Neuronal stem cell (in vitro differentiated cells): ENCODE measurements at regions not wholly inside any gene's neighbourhood (a gene's known extent, or its start where the extent isn't known, plus 50 kb on each side); places are given as distances from the start of the nearest gene placed in this dataset.

Experiments used
- DNase-seq: peaks from one replicate; pipeline ENCODE4 v3.0.0-alpha.2; 2013; ENCODE audit warnings: low spot score
- H2AFZ ChIP-seq: one replicate; pipeline ENCODE4 v1.6.1; 2013; ENCODE audit warnings: mild to moderate bottlenecking, low read length, inconsistent platforms
- H2AK5ac ChIP-seq: 2 replicates; pipeline ENCODE4 v1.6.1; 2013; ENCODE audit warnings: low read depth, mild to moderate bottlenecking, inconsistent platforms, low read length, moderate library complexity, mixed read lengths
- H2BK120ac ChIP-seq: 2 replicates; pipeline ENCODE4 v1.6.1; 2013; ENCODE audit warnings: low read depth, mild to moderate bottlenecking, inconsistent platforms, low read length, moderate library complexity, mixed read lengths
- H2BK12ac ChIP-seq: one replicate; pipeline ENCODE4 v1.6.1; 2013; ENCODE audit warnings: low read length, inconsistent platforms
- H2BK15ac ChIP-seq: 2 replicates; pipeline ENCODE4 v1.6.1; 2013; ENCODE audit warnings: mild to moderate bottlenecking, low read length, inconsistent platforms, mixed read lengths
- H2BK5ac ChIP-seq: one replicate; pipeline ENCODE4 v1.6.1; 2013; ENCODE audit warnings: inconsistent platforms, mild to moderate bottlenecking, low read length, moderate library complexity
- H3K14ac ChIP-seq: one replicate; pipeline ENCODE4 v1.6.1; 2013; ENCODE audit warnings: low read length, inconsistent platforms
- H3K18ac ChIP-seq: 2 replicates; pipeline ENCODE4 v1.6.1; 2013; ENCODE audit warnings: low read length, inconsistent platforms
- H3K23ac ChIP-seq: 2 replicates; pipeline ENCODE4 v1.6.1; 2013; ENCODE audit warnings: low read depth, mild to moderate bottlenecking, mixed read lengths, low read length, inconsistent platforms; ENCODE audit not compliant: poor library complexity
- H3K27ac ChIP-seq: replicated peaks from 3 replicates; pipeline ENCODE4 v1.5.1; 2013; ENCODE audit warnings: low read length, inconsistent platforms
- H3K27me3 ChIP-seq, 3 experiments: 2 replicates each; pipeline ENCODE4 v1.6.1; 2013; ENCODE audit warnings: low read length in 3 of 3, mild to moderate bottlenecking in 2 of 3, inconsistent platforms in 1 of 3, low read depth in 1 of 3, mixed read lengths in 1 of 3, moderate library complexity in 1 of 3; ENCODE audit not compliant: control insufficient read depth in 3 of 3, insufficient read depth in 3 of 3
- H3K36me3 ChIP-seq, 2 donors: replicated peaks in 1 of 2; 2 replicates each; pipeline ENCODE4 v1.6.1; 2013; ENCODE audit warnings: low read length in 2 of 2; ENCODE audit not compliant: control insufficient read depth in 2 of 2, insufficient read depth in 2 of 2
- H3K4ac ChIP-seq: 2 replicates; pipeline ENCODE4 v1.6.1; 2013; ENCODE audit warnings: inconsistent platforms, mild to moderate bottlenecking, low read length, moderate library complexity
- H3K4me1 ChIP-seq, 2 donors: 1 replicate in 1 of 2; 2 replicates in 1 of 2; pipeline ENCODE4 v1.6.1; 2013; ENCODE audit warnings: low read length in 2 of 2, low read depth in 1 of 2; ENCODE audit not compliant: control insufficient read depth in 2 of 2, insufficient read depth in 1 of 2
- H3K4me2 ChIP-seq: one replicate; pipeline ENCODE4 v1.6.1; 2013; ENCODE audit warnings: mild to moderate bottlenecking, low read length, inconsistent platforms; ENCODE audit not compliant: insufficient read depth, poor library complexity, severe bottlenecking
- H3K4me3 ChIP-seq, 2 donors: 2 replicates each; pipeline ENCODE4 v1.5.1; 2013; ENCODE audit warnings: low read length in 2 of 2, mild to moderate bottlenecking in 2 of 2, inconsistent platforms in 1 of 2, moderate library complexity in 1 of 2
- H3K79me1 ChIP-seq: one replicate; pipeline ENCODE4 v1.6.1; 2013; ENCODE audit warnings: low read depth, mild to moderate bottlenecking, inconsistent platforms, low read length, moderate library complexity
- H3K9ac ChIP-seq: one replicate; pipeline ENCODE4 v1.6.1; 2013; ENCODE audit warnings: mild to moderate bottlenecking, low read depth, low read length, inconsistent platforms; ENCODE audit not compliant: poor library complexity
- H3K9me3 ChIP-seq, 2 donors: replicated peaks in 1 of 2; 2 replicates each; pipeline versions ENCODE3 to v1.6.1; 2013; ENCODE audit warnings: low read length in 2 of 2, mild to moderate bottlenecking in 2 of 2, inconsistent platforms in 1 of 2, low read depth in 1 of 2, mixed read lengths in 1 of 2, moderate library complexity in 1 of 2; ENCODE audit not compliant: control insufficient read depth in 2 of 2, insufficient read depth in 1 of 2
- H4K8ac ChIP-seq: one replicate; pipeline ENCODE4 v1.6.1; 2013; ENCODE audit warnings: low read depth, mild to moderate bottlenecking, inconsistent platforms, low read length, moderate library complexity
- H4K91ac ChIP-seq: one replicate; pipeline ENCODE4 v1.6.1; 2013; ENCODE audit warnings: low read length, low read depth, mild to moderate bottlenecking, inconsistent platforms; ENCODE audit not compliant: poor library complexity
- WGBS, 2 donors: extraction: QIAGEN DNeasy Blood & Tissue Kit; methylation state at CpG; one replicate each; pipeline ENCODE4 v1.1.7; 2013; ENCODE audit warnings: missing lambda C conversion rate in 2 of 2, mixed read lengths in 1 of 2; ENCODE audit not compliant: insufficient read length in 2 of 2, insufficient replicate concordance in 1 of 2; ENCODE audit errors: extremely low coverage in 2 of 2; 5-methylcytosine and 5-hydroxymethylcytosine counted together

DNA sequence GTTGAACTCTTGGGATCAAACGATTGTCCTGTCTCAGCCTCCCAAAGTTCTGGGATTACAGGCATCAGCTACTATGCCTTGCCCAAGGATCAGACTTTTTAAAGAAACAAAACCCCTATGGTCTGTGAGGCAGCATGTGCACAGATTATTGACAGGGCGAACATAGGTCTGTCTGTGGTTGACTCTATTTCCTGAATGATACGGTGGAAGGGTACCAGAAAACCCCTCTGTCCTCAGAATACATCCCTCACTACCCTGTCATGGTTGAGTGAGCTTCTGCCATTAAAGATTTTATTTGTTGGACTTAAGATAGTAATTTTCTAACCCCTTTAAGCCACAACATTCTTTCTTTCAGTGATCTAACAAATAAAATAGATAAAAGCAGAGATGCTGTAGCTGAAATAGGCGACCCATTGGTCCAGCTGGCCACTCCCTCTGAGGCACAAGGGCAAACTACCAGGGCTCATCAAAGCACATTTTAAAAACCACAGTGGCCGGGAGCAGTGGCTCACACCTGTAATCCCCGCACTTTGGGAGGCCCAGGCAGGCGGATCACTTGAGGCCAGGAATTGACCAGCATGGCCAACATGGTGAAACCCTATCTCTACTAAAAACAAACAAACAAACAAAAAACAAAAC lies 84.9 kb upstream of the ANKRD55 start:
- H4K91ac ChIP-seq = no peak overlapping the region
- no peaks in the 10 kb centered on the region for H3K9me3 ChIP-seq
- H3K4me3 ChIP-seq = no peak overlapping the region
- H3K23ac ChIP-seq = no peak overlapping the region
- no peaks in the 10 kb centered on the region for H3K36me3 ChIP-seq
- no CpG with 5 or more reads among the region's 7 CpGs for WGBS, 2 donors
- no peak overlapping the region for H2BK12ac ChIP-seq
- no peak for DNase-seq
- no peaks in the 10 kb centered on the region for H3K79me1 ChIP-seq
- H3K4me1 ChIP-seq = no peaks in the 10 kb centered on the region
- no peak overlapping the region for H3K4me2 ChIP-seq
- H2BK120ac ChIP-seq = no peak overlapping the region
- no peaks in the 10 kb centered on the region for H3K27me3 ChIP-seq
- H2AFZ ChIP-seq = no peak overlapping the region
- H3K14ac ChIP-seq = no peak overlapping the region
- H3K9ac ChIP-seq = no peak overlapping the region
- no peak overlapping the region for H2AK5ac ChIP-seq
- no peak overlapping the region for H4K8ac ChIP-seq
- H2BK5ac ChIP-seq = no peak overlapping the region
- H2BK15ac ChIP-seq = no peak overlapping the region
- H3K18ac ChIP-seq = no peak overlapping the region
- no peak overlapping the region for H3K4ac ChIP-seq
- H3K27ac ChIP-seq = no peak overlapping the region

DNA sequence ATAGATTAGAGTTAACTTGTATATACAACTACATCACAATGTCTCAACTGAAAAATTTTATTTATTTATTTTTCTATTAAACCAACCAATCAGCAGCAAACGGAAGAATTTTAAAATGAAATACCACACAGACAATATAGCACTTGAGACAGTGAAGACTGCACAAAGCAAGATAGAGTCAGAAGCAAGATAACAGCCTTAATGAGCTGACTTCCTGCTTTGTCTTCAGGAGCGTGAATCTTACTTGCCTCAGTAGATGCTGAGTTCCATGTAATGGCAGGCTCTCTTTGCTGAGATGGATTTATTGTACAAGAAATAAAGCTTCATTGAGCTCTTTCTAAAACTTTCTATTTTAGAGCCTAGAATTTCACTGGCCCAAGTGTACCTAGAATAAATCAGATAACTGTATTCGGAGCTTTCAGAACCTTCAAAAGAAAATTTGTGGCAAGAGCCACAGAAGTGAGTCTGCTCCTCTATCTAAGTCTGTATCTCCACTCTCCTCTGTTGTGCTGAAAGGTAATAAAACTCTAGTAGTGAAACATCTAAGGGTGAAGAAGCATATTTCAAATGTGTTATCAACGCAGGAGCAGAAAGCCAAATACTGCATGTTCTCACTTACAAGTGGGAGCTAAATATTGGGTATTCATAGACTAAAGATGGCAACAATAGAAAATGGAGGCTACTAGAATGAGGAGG lies 83.3 kb upstream of the ANKRD55 start:
- H3K4me2 ChIP-seq = no peak overlapping the region
- H3K4ac ChIP-seq = no peak overlapping the region
- H4K8ac ChIP-seq = no peak overlapping the region
- H3K18ac ChIP-seq = no peak overlapping the region
- H2BK120ac ChIP-seq = no peak overlapping the region
- no peak overlapping the region for H3K23ac ChIP-seq
- H3K14ac ChIP-seq = no peak overlapping the region
- no peak overlapping the region for H2BK5ac ChIP-seq
- WGBS, 2 donors = no CpG with 5 or more reads among the region's 4 CpGs
- H3K4me3 ChIP-seq = no peak overlapping the region
- H2BK15ac ChIP-seq = no peak overlapping the region
- no peak for DNase-seq
- H2BK12ac ChIP-seq = no peak overlapping the region
- H3K9me3 ChIP-seq = no peaks in the 10 kb centered on the region
- H2AK5ac ChIP-seq = no peak overlapping the region
- H3K27me3 ChIP-seq = no peaks in the 10 kb centered on the region
- no peak overlapping the region for H2AFZ ChIP-seq
- no peak overlapping the region for H3K27ac ChIP-seq
- no peaks in the 10 kb centered on the region for H3K36me3 ChIP-seq
- H3K79me1 ChIP-seq = no peaks in the 10 kb centered on the region
- H4K91ac ChIP-seq = no peak overlapping the region
- no peaks in the 10 kb centered on the region for H3K4me1 ChIP-seq
- H3K9ac ChIP-seq = no peak overlapping the region

DNA sequence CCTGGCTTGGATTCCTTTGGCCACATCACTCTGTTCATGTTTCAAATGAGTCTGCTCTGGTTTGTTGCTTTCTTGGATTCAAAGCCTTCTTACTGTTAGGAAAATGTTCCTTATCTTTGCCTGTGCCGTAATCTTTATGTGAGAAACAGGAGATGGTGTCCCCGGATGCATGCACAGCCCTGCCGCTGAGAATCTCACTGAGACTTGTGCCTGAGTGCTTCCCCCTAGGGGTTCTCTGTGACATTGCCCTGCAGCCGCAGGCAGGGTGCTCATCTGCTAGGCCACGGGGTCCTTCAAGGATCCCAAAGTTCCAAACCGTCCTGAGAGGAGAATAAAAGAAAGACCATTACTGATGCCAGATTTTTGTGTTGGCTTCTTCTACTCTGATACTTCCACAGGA lies 81.4 kb upstream of the ANKRD55 start:
- Histone ChIP-seq H3K79me1 (no peaks in the 10 kb centered on the region), H2BK12ac (no peak overlapping the region), H3K14ac (no peak overlapping the region), H4K8ac (no peak overlapping the region), H3K27ac (no peak overlapping the region), H4K91ac (no peak overlapping the region), H3K23ac (no peak overlapping the region), H3K4ac (no peak overlapping the region), H3K4me3 (no peak overlapping the region), H2BK5ac (no peak overlapping the region), H3K4me1 (no peaks in the 10 kb centered on the region), H3K27me3 (no peaks in the 10 kb centered on the region), H3K18ac (no peak overlapping the region), H3K9ac (no peak overlapping the region), H2BK120ac (no peak overlapping the region), H3K36me3 (no peaks in the 10 kb centered on the region), H2AFZ (no peak overlapping the region), H2BK15ac (no peak overlapping the region), H2AK5ac (no peak overlapping the region), H3K9me3 (no peaks in the 10 kb centered on the region), H3K4me2 (no peak overlapping the region)
- WGBS, 2 donors = no CpG with 5 or more reads among the region's 6 CpGs
- no peak for DNase-seq

DNA sequence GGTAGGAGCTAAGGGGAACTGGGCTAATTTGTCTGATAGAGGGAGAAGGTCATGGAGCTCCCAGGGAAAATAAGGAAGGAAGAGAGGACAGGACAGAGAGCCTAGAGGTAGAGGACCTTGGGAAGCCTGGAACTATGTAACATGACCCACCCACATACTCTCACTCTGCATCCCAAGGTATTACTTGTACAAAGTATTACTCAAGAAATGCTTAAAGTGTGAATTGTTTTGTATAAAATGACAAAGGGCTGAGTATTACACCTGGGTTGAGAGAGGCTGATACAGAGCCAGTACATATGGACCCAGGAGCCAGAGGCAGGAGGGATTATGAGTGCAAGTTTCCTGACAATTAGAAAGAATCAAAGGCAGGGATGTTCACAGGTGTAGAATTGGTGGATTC lies 80.5 kb upstream of the ANKRD55 start:
- no peaks in the 10 kb centered on the region for H3K4me1 ChIP-seq

More for the DNA sequence above, 80.5 kb upstream of the ANKRD55 start:
- no peak for DNase-seq
- no peaks in the 10 kb centered on the region for H3K9me3 ChIP-seq
- H2BK5ac ChIP-seq = no peak overlapping the region
- no peak overlapping the region for H3K9ac ChIP-seq
- no peak overlapping the region for H2AK5ac ChIP-seq
- H3K27me3 ChIP-seq = no peaks in the 10 kb centered on the region
- no peak overlapping the region for H4K8ac ChIP-seq
- no peak overlapping the region for H2BK12ac ChIP-seq
- no peak overlapping the region for H2AFZ ChIP-seq
- no peak overlapping the region for H3K4me2 ChIP-seq
- no peak overlapping the region for H3K4ac ChIP-seq
- H3K14ac ChIP-seq = no peak overlapping the region
- H3K79me1 ChIP-seq = no peaks in the 10 kb centered on the region
- no peak overlapping the region for H3K18ac ChIP-seq
- H2BK120ac ChIP-seq = no peak overlapping the region
- H3K23ac ChIP-seq = no peak overlapping the region
- H3K27ac ChIP-seq = no peak overlapping the region
- no peaks in the 10 kb centered on the region for H3K36me3 ChIP-seq
- no peak overlapping the region for H2BK15ac ChIP-seq
- H4K91ac ChIP-seq = no peak overlapping the region
- H3K4me3 ChIP-seq = no peak overlapping the region
